ENCODE measurements at regions not wholly inside any gene's neighbourhood (a gene's known extent, or its start where the extent isn't known, plus 50 kb on each side); places are given as distances from the start of the nearest gene placed in this dataset.
"Not testable (repeated sequence)": the region's sequence is repeated elsewhere in the genome, so short reads cannot be mapped to it uniquely, and the experiment has no call there.

DNA sequence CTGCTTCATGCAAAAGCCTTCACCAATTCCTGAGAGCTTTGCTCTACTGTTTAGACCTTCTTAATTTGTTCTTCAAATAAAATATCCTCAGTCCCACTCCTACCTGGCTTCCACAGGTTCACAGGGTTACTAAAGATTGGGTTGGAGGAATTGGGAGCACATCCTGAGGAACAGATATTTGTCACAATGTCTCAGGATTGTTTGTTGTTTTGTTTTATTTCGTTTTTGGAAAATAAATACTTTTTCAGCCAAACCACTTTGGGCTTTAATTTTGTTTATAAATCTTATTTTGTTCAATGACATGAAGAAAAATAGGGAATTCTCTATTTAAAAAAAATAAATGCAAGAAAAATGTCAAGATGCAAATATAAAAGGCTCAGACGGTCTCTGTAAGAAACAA is 249.0 kb downstream of the MEF2C start:
- no peak for DNase-seq (ENCODE audit: low read depth)
- H3K4me3 ChIP-seq (ENCODE audit: low read depth, low read length), result no peak overlapping the region

DNA sequence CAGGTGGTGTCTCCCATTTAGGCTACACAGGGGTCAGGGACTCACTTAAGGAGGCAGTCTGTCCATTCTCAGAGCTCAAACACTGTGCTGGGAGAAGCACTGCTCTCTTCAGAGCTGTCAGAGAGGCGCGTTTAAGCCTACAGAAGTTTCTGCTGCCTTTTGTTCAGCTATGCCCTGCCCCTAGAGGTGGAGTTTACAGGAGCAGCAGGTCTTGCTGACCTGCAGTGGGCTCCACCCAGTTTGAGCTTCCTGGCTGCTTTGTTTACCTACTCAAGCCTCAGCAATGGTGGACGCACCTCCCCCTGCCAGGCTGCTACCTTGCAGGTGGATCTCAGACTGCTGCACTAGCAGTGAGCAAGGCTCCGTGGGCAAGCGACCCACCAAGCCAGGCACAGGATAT is 260.1 kb downstream of the MEF2C start:
- H3K4me3 ChIP-seq (ENCODE audit: low read depth, low read length); DNase-seq (ENCODE audit: low read depth): not testable (repeated sequence)

DNA sequence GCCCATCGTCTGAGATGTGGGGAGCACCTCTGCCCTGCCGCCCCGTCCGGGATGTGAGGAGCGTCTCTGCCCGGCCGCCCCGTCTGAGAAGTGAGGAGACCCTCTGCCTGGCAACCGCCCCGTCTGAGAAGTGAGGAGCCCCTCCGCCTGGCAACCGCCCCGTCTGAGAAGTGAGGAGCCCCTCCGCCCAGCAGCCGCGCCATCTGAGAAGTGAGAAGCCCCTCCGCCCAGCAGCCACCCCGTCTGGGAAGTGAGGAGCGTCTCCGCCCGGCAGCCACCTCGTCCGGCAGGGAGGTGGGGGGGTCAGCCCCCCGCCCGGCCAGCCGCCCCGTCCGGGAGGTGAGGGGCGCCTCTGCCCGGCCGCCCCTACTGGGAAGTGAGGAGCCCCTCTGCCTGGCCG is 267.2 kb downstream of the MEF2C start:
- not testable (repeated sequence) for H3K4me3 ChIP-seq (ENCODE audit: low read depth, low read length); DNase-seq (ENCODE audit: low read depth)

DNA sequence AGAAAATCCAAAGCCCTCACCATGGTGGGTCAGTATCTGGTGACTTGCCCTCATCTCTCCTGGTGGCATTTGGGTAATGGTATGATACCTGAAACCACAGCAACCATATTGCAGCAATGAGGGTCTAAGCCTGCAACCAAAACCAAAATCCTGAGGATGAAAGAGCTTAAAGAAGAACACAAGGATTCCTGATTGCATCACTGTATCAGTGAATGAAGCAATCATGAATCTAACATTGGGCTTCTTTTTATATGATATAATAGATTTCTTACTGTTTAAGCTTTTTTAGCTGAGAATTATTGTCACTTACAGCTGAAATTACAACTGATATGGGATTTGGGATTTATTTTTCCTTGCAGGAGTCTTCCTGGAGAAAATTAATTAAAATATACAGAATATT is 269.9 kb downstream of the MEF2C start:
- no peak overlapping the region for H3K4me3 ChIP-seq (ENCODE audit: low read depth, low read length)
- DNase-seq (ENCODE audit: low read depth), result no peak

DNA sequence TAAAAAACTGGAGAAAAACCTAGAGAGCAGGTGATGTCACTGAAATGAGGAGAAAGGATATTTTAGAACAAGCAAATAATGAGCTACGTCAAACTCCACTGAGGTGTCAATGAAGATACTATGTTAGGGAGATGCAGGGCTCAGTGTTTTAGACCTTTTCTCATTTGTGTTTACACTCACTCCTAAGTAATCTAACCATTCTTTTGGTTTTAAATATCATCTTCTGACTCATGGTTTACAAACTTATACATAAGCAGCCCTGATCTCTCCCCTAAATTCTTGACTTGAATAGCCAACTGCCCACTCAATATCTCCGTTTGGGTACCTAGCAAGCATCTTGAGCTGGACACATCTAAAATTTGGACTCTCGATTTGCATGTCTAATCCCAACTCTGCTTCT is 272.4 kb downstream of the MEF2C start:
- H3K4me3 ChIP-seq (ENCODE audit: low read depth, low read length), result no peak overlapping the region
- no peak for DNase-seq (ENCODE audit: low read depth)

DNA sequence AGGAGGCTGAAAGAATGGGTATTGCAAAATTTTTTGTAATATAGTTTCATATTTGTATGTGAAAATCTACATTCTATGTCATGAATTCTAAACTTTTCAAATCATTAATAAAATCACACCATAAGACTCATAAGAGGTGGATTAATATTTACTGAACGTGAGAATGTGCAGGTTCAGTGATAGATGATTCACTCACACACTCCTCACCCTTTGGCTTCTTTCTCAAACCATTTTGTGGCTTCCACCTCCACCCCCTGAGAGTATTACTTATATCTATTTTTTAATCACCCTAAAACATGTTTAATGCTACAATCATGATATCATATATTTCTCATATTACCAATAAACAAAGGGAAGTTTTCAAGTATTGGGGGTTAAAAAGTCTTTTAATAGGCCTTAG is 275.5 kb downstream of the MEF2C start:
- no peak for DNase-seq (ENCODE audit: low read depth)
- no peak overlapping the region for H3K4me3 ChIP-seq (ENCODE audit: low read depth, low read length)

DNA sequence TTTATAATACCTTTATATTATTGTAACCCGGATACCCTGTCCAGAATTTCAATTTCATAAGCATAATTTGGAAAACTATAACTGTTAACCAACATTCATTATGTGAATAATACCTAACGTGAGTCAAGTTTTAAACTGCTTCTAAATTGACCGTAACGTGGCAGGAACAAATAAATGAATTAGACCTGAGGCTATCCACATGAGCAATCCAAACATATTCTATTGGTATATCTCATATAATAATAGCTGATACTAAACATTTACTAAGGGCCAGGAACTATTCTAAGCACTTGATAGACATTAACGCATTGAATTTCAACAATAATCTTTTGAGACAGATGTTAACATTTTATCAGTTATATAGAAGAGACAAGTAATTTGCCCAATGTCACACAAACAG is 276.4 kb downstream of the MEF2C start:
- no peak for DNase-seq (ENCODE audit: low read depth)
- no peak overlapping the region for H3K4me3 ChIP-seq (ENCODE audit: low read depth, low read length)

DNA sequence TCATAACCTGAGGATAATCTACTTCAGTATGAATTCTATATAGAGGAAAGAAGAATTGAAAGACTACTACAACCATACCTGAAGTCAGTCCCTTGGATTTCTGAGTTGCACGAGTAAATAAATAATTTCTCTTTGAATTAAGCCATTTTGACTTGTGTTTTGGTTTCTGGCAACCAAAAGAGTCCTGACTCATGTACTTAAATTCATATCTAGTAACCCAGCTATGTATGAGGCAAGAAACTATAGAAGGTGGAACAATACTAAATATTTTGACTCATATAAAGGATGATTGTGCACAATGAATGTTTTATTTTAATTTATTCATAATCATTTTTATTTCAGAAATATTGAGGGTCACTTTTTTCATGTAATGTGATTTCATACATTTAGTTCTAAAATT is 276.8 kb downstream of the MEF2C start:
- no peak for DNase-seq (ENCODE audit: low read depth)

DNA sequence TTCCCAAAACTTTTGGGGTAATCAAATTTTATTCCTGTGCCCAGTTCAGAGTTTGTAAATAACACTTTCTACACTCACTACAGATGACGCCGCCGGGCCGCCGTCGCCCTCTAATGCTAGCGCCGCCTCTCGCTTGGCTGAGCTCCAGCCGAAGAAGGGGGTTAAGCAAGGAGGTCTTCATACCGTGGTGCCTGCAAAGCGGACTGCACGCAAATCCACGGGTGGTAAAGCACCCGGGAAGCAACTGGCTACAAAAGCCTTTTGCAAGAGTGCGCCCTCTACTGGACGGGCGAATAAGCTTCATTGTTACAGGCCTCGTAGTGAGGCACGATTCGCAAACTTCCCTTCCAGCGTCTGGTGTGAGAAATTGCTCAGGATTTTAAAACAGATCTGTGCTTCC is 280.4 kb downstream of the MEF2C start:
- DNase-seq (ENCODE audit: low read depth), result no peak
- H3K4me3 ChIP-seq (ENCODE audit: low read depth, low read length), result no peak overlapping the region

More for the DNA sequence above, 276.8 kb downstream of the MEF2C start:
- no peak overlapping the region for H3K4me3 ChIP-seq (ENCODE audit: low read depth, low read length)

DNA sequence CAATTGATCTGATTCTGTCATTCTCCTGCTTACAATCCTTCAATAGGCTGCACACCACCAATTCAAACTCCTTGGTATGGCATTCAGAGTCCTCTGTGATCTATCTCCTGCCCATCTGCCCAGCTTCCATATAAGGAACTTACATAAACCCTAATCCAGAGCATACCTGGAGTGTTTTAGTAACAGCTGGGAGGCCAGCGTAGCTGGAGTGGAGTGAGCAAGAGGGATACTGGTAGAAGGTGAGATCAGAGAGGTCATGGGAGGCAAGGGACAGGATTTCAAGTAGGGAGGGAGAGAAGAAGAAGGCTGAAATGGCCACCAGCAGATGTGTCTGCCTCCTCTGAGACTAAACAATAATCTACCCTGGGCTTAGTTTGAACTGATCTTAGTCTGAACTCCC is 288.5 kb downstream of the MEF2C start:
- H3K4me3 ChIP-seq (ENCODE audit: low read depth, low read length), result no peak overlapping the region
- no peak for DNase-seq (ENCODE audit: low read depth)

DNA sequence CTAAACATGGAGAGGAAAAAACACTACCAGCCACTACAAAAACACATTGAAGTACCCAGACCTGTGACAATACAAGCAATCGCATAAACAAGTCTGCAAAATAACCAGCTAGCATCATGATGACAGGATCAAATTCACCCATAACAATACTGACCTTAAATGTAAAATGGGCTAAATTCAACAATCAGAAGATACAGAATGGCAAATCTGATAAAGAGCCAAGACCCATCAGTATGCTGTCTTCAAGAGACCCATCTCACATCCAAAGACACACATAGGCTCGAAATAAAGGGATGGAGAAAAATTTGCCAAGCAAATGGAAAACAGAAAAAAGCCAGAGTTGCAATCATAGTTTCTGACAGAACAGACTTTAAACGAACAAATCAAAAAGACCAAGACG is 294.4 kb downstream of the MEF2C start:
- no peak for DNase-seq (ENCODE audit: low read depth)
- H3K4me3 ChIP-seq (ENCODE audit: low read depth, low read length), result no peak overlapping the region

DNA sequence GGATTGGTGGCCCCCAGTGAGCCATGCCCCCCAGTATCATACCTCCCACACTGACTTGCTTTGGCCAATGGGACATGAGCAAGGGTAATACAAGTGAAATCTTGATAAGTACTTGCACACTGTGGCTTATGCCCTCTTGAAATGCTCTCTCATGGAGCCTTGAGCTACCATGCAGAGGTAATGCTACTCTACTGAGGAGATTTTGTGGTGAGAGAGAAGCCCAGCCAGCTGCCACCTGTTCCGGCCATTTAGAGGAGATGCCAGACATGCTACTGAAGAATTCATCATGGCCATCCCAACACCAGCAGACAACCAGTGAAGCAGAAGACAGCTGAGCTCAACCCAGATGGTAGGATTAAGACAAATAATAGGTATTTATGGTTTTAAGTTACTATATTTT is 299.5 kb downstream of the MEF2C start:
- DNase-seq (ENCODE audit: low read depth), result no peak
- no peak overlapping the region for H3K4me3 ChIP-seq (ENCODE audit: low read depth, low read length)

DNA sequence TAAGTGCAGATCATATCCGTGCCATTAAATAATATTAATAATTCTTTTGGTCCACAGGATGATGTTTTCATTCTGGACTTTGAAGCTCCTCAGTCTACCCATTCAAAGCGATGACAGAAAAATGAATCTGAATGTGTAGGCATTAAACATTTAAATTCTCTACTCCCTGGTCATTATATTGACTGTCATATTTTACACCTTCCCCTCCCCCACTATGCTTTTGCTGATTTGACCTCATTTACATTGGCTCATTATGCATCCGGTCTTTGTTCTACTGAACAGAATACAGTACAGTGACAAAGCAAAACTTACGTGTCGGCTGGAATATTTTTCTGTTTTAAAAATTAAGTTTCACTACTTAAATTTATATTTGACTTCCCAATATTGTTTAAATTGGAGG is 289.7 kb upstream of the TMEM161B start:
- H3K4me3 ChIP-seq (ENCODE audit: low read depth, low read length), result no peak overlapping the region
- DNase-seq (ENCODE audit: low read depth), result no peak

DNA sequence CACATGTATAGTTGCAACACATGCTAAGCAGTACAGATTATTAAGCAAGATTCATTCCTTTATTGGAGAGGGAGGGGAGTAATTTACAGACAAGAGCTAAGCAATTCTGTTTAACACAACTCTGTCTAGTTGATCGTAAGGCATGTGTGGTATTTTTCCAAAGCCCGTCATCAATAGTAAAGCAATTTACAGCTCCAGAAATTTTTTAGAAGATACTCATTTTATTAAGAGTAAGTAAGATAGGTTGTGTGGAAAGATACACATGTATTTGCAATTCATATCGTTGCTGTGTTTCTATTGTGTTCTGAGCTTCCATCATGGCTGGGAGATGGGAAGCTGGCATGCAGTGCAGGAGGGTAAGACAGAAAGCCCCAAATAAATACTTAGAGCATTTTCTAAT is 289.2 kb upstream of the TMEM161B start:
- no peak for DNase-seq (ENCODE audit: low read depth)
- H3K4me3 ChIP-seq (ENCODE audit: low read depth, low read length), result no peak overlapping the region

DNA sequence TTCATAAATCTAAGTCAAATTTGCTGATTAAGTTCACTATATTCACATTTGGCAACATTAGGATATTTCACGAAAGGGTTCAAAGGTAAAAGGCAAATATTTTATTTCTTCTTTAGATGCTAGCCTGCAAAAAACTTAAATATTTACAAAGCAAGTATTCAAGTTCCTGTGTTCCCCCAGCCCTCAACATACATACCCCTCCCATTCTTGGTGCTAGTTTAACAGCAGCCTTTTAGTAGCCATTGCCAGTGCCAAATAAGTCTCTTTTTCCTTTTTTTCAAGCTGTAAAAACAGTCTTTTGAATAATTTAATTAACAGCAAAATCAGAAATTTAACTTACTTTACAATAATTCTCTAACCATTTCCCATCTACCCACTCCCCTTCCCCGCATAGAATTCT is 288.5 kb upstream of the TMEM161B start:
- no peak overlapping the region for H3K4me3 ChIP-seq (ENCODE audit: low read depth, low read length)
- no peak for DNase-seq (ENCODE audit: low read depth)

DNA sequence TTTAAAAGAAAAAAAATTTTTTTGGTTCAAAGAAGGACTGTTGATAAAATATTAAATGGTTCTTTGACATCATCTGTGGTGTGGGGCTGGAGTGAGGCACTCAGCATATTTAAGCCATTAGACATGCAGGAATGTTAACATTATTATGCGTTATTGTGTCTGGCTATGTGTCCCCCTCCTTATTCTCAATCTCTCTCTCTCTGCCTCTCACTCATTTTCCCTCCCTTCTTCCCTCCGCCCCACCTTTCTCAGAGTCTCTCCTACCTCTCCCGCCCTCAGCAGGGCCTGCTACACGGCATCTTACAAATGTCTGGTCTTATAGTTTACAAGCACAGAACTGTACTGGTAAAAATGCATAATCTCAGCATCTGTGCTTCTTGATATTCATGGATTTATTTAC is 287.8 kb upstream of the TMEM161B start:
- H3K4me3 ChIP-seq (ENCODE audit: low read depth, low read length), result no peak overlapping the region
- DNase-seq (ENCODE audit: low read depth), result no peak

DNA sequence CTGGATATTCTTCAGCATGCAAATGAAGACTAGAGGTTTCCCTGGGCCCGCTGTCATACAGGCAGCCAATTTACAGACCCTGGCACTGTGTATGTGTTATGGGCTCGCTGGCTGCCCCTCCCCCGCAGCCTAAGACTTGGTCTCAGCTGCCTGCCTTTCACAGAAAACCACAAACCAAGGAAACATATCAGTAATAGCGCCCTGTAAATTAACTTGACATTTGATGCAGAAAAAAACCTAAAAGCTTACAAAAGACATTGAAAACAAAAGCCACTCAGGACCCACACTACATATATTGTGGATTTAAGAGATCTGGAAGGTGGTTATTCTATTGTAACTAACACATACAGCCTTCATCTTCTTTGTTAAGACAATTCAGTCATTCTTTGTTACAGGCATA is 287.0 kb upstream of the TMEM161B start:
- no peak overlapping the region for H3K4me3 ChIP-seq (ENCODE audit: low read depth, low read length)
- DNase-seq (ENCODE audit: low read depth), result no peak

DNA sequence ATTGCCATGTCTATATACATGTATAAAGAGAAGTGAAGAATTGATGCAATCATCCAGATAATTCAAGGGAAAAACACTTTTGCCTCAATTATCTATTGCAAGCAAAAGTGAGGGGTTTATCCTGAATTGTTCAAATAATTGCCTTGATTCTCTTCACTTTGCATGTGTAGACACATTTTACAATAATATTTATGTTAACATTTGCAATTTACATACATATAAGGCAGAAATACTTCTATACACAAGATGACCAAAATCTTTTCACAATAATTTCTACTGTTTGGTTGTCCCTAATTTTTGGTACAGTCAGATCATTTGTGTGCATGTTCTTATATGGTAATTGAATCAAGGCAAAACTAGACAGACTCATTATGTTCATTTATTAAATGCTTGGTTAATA is 285.3 kb upstream of the TMEM161B start:
- H3K4me3 ChIP-seq (ENCODE audit: low read depth, low read length), result no peak overlapping the region
- no peak for DNase-seq (ENCODE audit: low read depth)

DNA sequence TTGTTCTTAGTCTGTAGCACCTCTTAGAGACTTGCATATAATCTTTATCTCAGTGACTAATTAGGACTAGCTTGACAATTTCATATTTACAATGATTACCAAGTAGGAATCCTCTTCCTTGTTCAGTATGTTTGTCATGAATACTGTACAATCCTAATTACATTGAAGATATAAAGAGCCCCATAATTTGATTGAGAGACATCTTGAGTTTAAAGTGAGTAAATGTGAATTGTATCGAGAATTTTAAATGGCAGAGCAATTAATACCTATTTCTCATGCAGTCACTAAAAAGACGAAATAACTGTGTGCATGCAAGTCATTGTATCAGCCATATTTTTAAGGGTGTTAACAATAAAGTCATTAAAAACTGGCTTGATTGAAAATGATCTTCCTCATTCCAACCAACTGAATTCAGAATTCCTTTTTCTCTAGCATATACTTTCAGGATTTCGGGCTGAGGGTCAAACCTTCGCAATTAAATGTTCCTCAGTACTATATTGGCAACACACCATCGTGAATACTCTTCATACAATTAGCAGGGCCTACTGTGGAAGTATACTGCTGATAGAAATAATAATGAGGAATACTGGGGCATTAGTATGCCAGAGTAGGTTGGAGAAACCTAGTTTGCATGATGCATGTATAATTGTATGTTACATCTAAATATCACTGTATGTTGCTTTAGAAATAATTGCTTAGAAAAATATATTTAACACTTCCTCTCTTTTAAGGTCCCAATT is 284.7 kb upstream of the TMEM161B start:
- no peak overlapping the region for H3K4me3 ChIP-seq (ENCODE audit: low read depth, low read length)
- no peak for DNase-seq (ENCODE audit: low read depth)

DNA sequence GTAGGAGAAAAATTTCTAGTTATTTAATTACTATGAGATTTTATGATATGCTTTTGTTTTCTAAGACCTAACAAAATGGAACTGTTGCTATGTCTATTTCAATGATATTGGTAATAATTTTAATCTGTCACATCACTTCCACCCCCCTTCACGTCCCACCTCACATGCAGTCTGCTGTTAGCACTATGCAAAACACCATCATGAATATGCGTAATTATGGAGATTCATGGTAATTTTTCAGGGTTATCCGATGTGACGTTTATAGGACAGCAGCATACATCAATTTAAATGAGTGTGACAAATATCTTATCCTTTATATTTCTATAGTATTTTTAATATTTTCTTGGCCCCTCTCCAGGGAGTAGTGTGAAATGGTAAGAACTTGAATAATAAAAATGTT is 283.8 kb upstream of the TMEM161B start:
- DNase-seq (ENCODE audit: low read depth), result no peak
- no peak overlapping the region for H3K4me3 ChIP-seq (ENCODE audit: low read depth, low read length)

DNA sequence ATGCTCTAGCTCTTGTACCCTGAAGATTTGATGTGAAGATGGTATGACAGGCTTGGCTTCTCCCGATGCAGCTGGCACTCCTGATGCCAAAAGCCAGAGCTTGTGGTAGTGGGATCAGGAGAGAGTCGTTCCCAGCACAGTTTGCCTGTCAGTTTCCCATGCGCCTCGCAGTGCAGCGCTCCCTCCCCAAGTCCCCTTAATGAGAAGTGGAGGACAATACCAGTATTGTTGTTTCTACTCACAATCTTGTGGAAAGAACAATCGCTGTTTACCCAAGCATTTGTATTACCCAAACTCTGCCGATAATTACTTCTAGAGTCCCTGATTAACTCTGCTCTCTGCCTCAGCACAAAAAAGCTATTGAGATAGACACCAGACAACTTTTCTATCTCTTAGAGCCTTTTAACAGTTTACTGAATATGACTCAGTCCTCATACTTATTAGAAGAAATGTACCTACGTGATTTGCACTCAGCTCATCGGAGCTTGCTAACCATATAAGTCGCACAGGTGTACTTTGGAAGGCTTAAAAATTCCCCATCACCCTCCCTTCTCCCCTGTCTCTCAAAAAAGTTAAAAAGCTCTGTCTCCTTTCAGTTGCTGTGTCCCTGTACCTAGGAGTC is 283.2 kb upstream of the TMEM161B start:
- no peak overlapping the region for H3K4me3 ChIP-seq (ENCODE audit: low read depth, low read length)
- no peak for DNase-seq (ENCODE audit: low read depth)
